ENCODE measurements at regions not wholly inside any gene's neighbourhood (a gene's known extent, or its start where the extent isn't known, plus 50 kb on each side); places are given as distances from the start of the nearest gene placed in this dataset.
A peak's percentile ranks its signal among the peaks of the same experiment; 100 is the strongest.
"Not testable (repeated sequence)": the region's sequence is repeated elsewhere in the genome, so short reads cannot be mapped to it uniquely, and the experiment has no call there.

DNA sequence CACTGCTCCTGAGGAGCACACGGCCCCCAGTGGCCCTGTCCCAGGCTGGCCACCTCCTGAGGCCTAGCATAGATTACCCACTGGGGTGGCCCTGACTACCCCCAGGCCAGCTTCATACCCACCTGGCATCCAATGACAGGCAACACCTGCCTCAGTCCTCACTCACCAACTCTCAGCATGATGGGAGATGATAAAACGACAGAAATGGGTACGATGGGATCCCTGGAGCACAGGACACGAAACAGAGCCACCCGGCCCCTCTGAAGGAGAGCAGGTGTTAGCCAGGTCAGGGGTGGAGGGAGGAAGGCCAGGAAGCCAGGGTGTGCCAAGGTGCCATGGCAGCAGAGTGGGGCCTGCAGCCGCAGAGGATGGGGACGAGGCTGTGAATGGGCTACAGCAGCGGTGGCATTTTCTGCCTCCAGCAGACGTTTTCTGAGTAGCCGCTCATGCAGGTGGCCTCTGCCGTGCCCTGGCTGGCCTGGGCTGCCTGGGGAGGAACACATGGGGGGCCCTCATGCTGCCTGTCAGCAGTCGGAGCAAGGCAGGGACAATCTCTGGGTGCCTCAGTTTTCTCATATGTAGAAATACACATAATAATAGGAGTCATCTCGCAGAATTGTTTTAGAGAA is 50.2 kb upstream of the FGF3 start:
- no peak for DNase-seq (ENCODE audit: low read depth)

GRCh38 chr11:69870766-69871165 is 51.5 kb upstream of the FGF3 start:
- peak; percentile 12 for DNase-seq (ENCODE audit: low read depth)

GRCh38 chr11:69873166-69874077 is 54.2 kb upstream of the FGF3 start:
- DNase-seq (ENCODE audit: low read depth) = no peak

- DNase-seq (ENCODE audit: low read depth) = no peak
These were observed 55.2 kb upstream of the FGF3 start for GRCh38 chr11:69874178-69874983.

GRCh38 chr11:69874984-69875624 is 55.9 kb upstream of the FGF3 start:
- DNase-seq (ENCODE audit: low read depth) = no peak

DNA sequence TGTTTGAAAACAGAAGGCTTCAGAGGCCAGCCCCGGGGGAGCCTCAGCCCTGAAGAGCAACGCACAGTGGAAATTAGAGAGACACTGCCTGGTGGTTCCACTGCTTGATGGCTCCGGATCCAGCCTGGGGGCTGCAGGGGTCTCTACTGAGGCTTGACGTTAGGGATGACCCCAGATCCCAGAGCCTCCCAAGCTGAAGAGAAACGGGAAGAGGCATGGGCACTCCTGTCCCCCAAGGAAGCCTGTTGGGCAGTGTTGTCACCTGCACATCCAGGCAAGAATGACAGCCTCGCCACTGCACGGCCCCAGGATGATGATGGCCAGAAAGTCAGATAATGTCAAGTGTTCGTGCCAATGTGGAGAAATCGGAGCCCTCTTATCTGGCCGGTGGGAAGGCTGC is 56.8 kb upstream of the FGF3 start:
- no peak for DNase-seq (ENCODE audit: low read depth)

DNA sequence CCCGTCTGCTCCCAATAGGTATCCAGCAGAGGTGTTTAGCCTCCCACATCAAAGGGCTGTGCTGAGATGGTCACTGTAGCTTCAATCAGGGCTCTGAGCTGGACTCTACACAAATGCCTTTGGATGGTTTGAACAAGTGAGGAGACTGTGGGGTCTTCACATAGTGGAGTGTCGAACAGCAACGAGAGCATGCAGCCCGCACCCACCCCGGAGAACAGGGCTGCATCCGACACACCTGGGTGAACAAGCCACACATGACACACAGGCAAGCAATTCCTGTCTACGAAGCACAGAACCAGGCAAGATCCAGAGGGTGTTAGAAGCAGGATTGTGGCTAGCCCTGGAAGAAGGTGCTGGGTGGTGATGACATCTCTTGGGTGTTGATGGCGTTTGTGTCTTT is 58.0 kb upstream of the FGF3 start:
- DNase-seq (ENCODE audit: low read depth) = no peak

DNA sequence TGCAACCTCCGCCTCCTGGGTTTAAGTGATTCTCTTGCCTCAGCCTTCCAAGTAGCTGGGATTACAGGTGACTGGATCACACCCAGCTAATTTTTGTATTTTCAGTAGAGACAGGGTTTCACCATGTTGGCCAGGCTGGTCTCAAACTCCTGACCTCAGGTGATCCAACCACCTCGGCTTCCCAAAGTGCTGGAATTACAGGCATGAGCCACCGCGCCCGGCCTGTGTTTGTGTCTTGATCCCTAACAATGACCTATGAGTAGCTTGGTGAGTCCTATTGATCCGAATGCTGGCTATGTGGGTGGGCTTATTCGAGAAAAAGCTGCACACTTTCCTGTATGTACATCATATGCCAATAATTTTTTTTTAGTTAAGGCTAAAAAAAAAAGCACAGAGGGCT is 58.5 kb upstream of the FGF3 start:
- not testable (repeated sequence) for DNase-seq (ENCODE audit: low read depth)

GRCh38 chr11:69878144-69878883 is 59.1 kb upstream of the FGF3 start:
- no peak for DNase-seq (ENCODE audit: low read depth)

GRCh38 chr11:69878927-69879728 is 59.9 kb upstream of the FGF3 start:
- no peak for DNase-seq (ENCODE audit: low read depth)

- no peak for DNase-seq (ENCODE audit: low read depth)
These were observed 60.5 kb upstream of the FGF3 start for GRCh38 chr11:69879729-69880005.

DNA sequence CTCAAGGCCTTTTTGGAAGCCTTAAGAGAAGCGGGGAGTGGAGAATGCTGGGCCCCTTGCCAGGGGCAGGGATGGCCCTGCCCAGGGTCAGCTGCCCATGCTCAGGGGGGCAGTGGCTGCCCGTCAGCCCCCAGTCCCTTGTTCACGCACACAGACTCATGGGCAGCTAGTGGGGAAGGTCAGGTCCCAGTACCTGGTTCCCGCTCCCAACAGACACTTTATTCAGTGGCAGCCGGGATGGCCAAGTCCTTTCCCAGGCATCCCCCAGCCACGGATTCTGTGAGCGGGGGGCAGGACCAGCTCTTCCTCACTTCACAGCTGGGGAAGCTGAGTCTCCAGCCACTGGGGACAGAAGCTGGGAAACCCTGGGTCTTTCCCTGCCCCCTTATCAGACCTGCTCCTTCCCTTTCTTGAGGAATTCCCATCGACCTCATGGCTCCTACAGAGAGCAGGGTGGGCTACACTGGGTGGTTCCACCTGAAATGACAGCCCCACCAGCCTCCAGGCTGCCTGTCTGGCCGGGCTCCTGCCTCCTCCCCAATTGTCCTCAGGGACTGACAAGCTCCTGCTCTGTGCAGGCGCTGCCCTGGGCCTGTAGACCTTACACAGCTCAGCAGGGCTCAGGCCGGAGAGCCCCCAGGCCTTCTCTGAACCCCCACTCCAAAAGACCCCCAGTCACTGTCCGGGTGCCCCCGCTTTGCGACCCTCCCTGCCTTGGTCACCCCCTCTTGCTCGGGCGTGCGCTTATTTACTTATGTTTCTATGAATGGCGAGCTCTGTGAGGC is 61.0 kb upstream of the FGF3 start:
- no peak for DNase-seq (ENCODE audit: low read depth)

- DNase-seq (ENCODE audit: low read depth) = no peak
These were observed 61.7 kb upstream of the FGF3 start for GRCh38 chr11:69880826-69881445.

DNA sequence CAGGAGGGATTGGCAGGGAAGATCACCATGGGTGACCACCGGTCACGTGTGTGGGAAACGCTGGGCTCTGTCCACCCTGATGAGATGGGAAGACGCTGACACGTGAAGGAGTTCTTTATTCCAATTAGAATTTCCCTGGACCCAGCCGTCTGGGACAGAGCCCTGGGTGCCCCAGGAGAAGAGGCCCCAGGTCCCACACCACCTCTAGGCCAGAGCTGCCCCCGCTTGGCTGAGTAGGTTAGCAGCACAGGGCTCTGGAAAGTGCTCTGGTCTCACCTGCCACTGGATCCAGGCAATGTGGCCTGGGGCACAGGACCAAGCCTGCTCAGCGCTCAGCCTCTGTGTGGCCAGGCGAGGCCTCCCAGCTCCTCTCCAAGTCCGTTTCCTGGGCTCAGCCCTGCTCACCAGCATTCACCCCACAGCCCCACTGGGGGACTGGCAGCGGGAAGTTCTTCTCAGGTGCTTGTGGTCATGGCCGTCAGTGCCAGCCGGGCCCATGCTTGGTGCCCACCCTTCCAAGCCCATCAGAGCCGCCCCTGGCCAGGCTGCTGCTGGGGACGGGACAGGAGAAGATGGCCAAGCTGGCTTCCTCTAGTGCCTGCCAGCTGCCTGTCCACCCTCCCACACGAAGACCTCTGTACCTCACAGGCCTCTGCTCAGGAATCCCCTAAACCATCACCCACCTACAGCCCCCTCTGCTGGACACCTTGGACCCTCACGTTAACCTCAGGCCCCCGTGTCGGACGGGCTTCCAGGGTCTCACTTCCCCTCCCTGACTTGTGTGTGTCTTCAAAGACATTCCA is 62.5 kb upstream of the FGF3 start:
- no peak for DNase-seq (ENCODE audit: low read depth)

DNA sequence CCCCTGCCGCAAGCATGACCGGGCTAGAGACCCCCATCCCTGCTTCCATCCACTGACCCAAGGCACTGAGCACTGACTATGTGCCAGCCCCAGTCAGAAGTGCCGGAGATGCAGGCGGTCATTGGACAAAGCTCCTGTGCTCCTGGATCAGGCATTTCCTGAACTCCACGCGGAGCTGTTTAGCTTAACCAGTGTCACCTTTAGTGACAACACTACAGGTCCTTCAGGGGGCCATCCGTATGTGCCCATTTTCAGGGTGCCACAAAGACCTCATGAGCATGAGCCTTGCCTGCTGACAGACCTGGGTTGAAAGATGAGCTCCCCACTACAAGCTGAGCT is 63.0 kb upstream of the FGF3 start:
- no peak for DNase-seq (ENCODE audit: low read depth)

DNA sequence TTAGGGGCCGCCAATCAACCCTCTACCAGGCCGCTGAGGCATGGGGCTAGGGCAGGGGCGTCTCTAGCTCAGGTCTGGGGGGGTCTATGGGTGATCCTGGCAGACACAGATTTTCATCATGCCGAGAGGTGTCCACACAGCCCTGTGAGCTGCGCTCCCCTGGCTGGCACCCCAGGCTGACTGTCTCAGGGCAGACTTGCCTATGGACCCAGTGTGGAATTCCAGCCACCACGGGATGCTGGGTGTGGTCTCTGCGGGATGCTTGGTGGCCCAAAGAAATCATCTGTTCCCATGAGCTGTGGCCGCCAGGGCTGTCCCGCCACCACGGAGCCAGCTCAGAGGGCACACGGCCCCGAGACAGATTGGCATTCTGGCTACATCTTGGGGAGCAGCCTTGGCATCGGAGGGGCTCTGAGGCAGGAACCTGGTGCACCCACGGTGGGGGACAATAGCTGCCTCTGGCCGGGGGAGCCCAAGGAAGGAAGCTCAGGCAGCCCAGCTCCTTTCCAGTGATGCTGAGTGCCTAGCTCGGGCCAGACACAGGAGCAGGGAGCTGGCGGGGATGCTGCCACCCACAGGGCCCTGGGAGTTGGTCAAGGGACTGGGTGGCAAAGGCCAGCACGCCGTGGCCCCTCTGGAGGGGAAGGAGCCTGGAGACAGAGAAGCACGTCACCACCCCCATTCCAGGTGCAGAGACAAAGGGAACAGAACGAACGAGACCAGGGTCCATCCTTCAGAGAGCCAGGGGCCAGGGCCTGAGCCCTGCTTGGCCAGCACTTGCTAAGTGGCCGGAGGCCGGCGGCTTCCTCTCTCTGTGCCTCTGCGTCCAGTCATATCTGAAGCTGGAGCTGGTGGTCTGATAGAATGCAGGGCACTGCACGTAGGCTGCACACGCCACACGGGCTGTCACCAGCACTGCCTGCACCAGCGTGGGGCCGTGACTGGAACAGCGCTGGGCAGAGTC is 64.4 kb upstream of the FGF3 start:
- no peak for DNase-seq (ENCODE audit: low read depth)

DNA sequence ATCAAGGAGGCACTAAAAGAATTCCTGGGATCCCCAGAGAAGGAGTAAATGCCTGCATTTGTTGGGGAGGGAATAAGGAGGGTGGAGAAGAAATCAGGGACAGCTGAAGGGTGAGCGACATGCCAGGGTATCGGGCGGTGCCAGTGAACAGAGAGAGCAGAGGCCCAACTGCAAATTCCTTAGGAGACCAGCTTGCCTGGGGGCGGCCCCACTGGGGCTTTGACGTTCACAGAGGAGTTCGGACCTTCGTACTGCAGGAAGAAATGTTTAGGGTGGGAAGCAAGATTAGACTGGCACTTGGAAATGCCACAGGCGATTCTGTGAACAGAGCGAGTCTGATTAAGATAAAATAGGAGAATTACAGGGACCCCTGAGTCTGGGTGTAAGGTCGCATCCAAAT is 65.1 kb upstream of the FGF3 start:
- DNase-seq (ENCODE audit: low read depth) = no peak

- no peak for DNase-seq (ENCODE audit: low read depth)
These were observed 65.5 kb upstream of the FGF3 start for GRCh38 chr11:69884751-69885150.
